Panc1 (cell line): ENCODE measurements at regions not wholly inside any gene's neighbourhood (a gene's known extent, or its start where the extent isn't known, plus 50 kb on each side); places are given as distances from the start of the nearest gene placed in this dataset.

Experiments used
- ATAC-seq: fragments of 200-7000 bp; cut with Tn5 transposase; 2 replicates; pipeline ENCODE4 v1.9.1; 2020; ENCODE audit warnings: mild to moderate bottlenecking, moderate library complexity
- BruUV-seq: library from RNA; stranded (reverse); fragments of 400-500 nt; replicated peaks from 2 replicates; lab custom pipeline; 2021; lab: Mats Ljungman, UMichigan
- CTCF ChIA-PET: fragments of 300-600 bp; sonication (Branson Sonifier 250); formaldehyde crosslinking; loops from one replicate; lab custom pipeline; 2022; ENCODE audit warnings: antibody characterized with exemption; lab: Charles Lee
- POLR2A ChIA-PET: fragments of 300-600 bp; sonication (Branson Sonifier 250); formaldehyde crosslinking; loops from one replicate; lab custom pipeline; 2022; ENCODE audit warnings: antibody characterized with exemption; lab: Charles Lee
- DNase-seq: peaks from one replicate; pipeline ENCODE4 v3.0.0-alpha.2; 2010; ENCODE audit warnings: low read depth, low spot score
- H3K27ac ChIP-seq: 2 replicates; pipeline ENCODE4 v1.5.1; 2011; ENCODE audit warnings: mild to moderate bottlenecking, low read length, inconsistent platforms
- H3K27me3 ChIP-seq: fragments of 200-500 bp; sonication (Bioruptor generic); 2 replicates; pipeline ENCODE4 v1.6.0; 2014; ENCODE audit warnings: low read length, inconsistent platforms; ENCODE audit not compliant: control insufficient read depth, insufficient read depth
- H3K36me3 ChIP-seq: fragments of 200-500 bp; sonication (Bioruptor generic); 2 replicates; pipeline ENCODE4 v1.5.1; 2014; ENCODE audit warnings: inconsistent platforms, mild to moderate bottlenecking, low read length, moderate library complexity; ENCODE audit not compliant: control insufficient read depth, insufficient read depth
- H3K4me1 ChIP-seq: 2 replicates; pipeline ENCODE4 v1.5.1; 2011; ENCODE audit warnings: inconsistent platforms, mild to moderate bottlenecking, low read length, moderate library complexity; ENCODE audit not compliant: control insufficient read depth, insufficient read depth
- H3K4me3 ChIP-seq, 2 experiments: 2 replicates each; pipeline ENCODE4 v1.5.1; 2011 to 2012; ENCODE audit warnings: low read depth in 2 of 2, low read length in 2 of 2, mild to moderate bottlenecking in 2 of 2, inconsistent platforms in 1 of 2, moderate library complexity in 1 of 2
- H3K9me3 ChIP-seq: fragments of 200-500 bp; sonication (Bioruptor generic); 2 replicates; pipeline ENCODE4 v1.5.1; 2014; ENCODE audit warnings: low read depth, mild to moderate bottlenecking, inconsistent platforms, low read length, moderate library complexity; ENCODE audit not compliant: control insufficient read depth, insufficient read depth
- CTCF ChIP-seq: fragments of 450-650 bp; IDR thresholded peaks from 2 replicates; pipeline ENCODE4 v1.5.1; 2017; ENCODE audit warnings: mild to moderate bottlenecking
- POLR2AphosphoS5 ChIP-seq: IDR thresholded peaks from 2 replicates; pipeline ENCODE4 v1.6.1; 2012; ENCODE audit warnings: mild to moderate bottlenecking, low read depth, low read length, moderate library complexity
- SIN3A ChIP-seq: IDR thresholded peaks from 2 replicates; pipeline ENCODE4 v1.6.1; 2012; ENCODE audit warnings: low read depth, mild to moderate bottlenecking, low read length, moderate library complexity, borderline replicate concordance; ENCODE audit not compliant: insufficient read depth
- TCF7L2 ChIP-seq: IDR thresholded peaks from 2 replicates; pipeline ENCODE4 v1.6.1; 2011; ENCODE audit warnings: mild to moderate bottlenecking, low read depth, low read length, inconsistent platforms
- in situ Hi-C: cut with HindIII; loops from 2 replicates; pipeline ENCODE4 v1.10.0; 2016; ENCODE audit warnings: low sequenced_read_pairs, low pct_unique_long_range_greater_than_20kb
- intact Hi-C: fragments of 100-400 bp; cut with micrococcal nuclease; formaldehyde crosslinking; loops from one replicate; pipeline ENCODE4 v1.10.0; 2022; ENCODE audit not compliant: unreplicated experiment
- TF ChIP-seq, protein P1 (sequence below), 2 experiments: IDR thresholded peaks; 2 replicates each; pipeline ENCODE4 v1.6.1; 2011 to 2012; ENCODE audit warnings: low read depth in 2 of 2, control low read depth in 1 of 2, low read length in 1 of 2, mild to moderate bottlenecking in 1 of 2, moderate library complexity in 1 of 2; ENCODE audit not compliant: insufficient read depth in 1 of 2

- DNase-seq, result no peak
- in situ Hi-C loops (no loop called here), intact Hi-C loops (no loop called here)
- Histone ChIP-seq H3K27ac (no peak overlapping the region), H3K36me3 (no peaks in the 10 kb centered on the region), H3K4me3 (no peak overlapping the region), H3K4me1 (no peaks in the 10 kb centered on the region), H3K9me3 (no peaks in the 10 kb centered on the region), H3K27me3 (no peaks in the 10 kb centered on the region)
- CTCF ChIA-PET, result interaction anchor here (0.7 kb wide), 1 partner anchor 12 kb away, joined by 3 read pairs; no protein-coding TSS in a partner anchor
- no TSS peak for BruUV-seq
- TF ChIP-seq TCF7L2 (no peak), SIN3A (no peak)
- TF ChIP-seq, protein P1, sequence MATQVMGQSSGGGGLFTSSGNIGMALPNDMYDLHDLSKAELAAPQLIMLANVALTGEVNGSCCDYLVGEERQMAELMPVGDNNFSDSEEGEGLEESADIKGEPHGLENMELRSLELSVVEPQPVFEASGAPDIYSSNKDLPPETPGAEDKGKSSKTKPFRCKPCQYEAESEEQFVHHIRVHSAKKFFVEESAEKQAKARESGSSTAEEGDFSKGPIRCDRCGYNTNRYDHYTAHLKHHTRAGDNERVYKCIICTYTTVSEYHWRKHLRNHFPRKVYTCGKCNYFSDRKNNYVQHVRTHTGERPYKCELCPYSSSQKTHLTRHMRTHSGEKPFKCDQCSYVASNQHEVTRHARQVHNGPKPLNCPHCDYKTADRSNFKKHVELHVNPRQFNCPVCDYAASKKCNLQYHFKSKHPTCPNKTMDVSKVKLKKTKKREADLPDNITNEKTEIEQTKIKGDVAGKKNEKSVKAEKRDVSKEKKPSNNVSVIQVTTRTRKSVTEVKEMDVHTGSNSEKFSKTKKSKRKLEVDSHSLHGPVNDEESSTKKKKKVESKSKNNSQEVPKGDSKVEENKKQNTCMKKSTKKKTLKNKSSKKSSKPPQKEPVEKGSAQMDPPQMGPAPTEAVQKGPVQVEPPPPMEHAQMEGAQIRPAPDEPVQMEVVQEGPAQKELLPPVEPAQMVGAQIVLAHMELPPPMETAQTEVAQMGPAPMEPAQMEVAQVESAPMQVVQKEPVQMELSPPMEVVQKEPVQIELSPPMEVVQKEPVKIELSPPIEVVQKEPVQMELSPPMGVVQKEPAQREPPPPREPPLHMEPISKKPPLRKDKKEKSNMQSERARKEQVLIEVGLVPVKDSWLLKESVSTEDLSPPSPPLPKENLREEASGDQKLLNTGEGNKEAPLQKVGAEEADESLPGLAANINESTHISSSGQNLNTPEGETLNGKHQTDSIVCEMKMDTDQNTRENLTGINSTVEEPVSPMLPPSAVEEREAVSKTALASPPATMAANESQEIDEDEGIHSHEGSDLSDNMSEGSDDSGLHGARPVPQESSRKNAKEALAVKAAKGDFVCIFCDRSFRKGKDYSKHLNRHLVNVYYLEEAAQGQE (IDR thresholded peaks at IDR 0.05; ENCODE audit: insufficient read depth in 1 of 2, low read depth in 2 of 2, low read length in 1 of 2), result no peak
- POLR2A ChIA-PET, result no interaction called here
- ATAC-seq, result no peak
Measured at GRCh38 chr5:100418231-100418630, 116.9 kb upstream of the FAM174A start.

- Histone ChIP-seq H3K27me3 (no peaks in the 10 kb centered on the region), H3K27ac (no peak overlapping the region), H3K9me3 (no peaks in the 10 kb centered on the region), H3K36me3 (no peaks in the 10 kb centered on the region), H3K4me1 (no peaks in the 10 kb centered on the region), H3K4me3 (no peak overlapping the region)
- ChIA-PET CTCF (no interaction called here), POLR2A (no interaction called here)
- in situ Hi-C loops (no loop called here), intact Hi-C loops (no loop called here)
- ATAC-seq (no peak), DNase-seq (no peak)
- TF ChIP-seq TCF7L2 (no peak), POLR2AphosphoS5 (no peak), SIN3A (no peak), CTCF (no peak)
- TF ChIP-seq, protein P1 (IDR thresholded peaks at IDR 0.05; ENCODE audit: insufficient read depth in 1 of 2, low read depth in 2 of 2, low read length in 1 of 2), result no peak
- no TSS peak for BruUV-seq
Measured at GRCh38 chr5:100409660-100410151, 125.5 kb upstream of the FAM174A start.
